ENCODE measurements at regions not wholly inside any gene's neighbourhood (a gene's known extent, or its start where the extent isn't known, plus 50 kb on each side); places are given as distances from the start of the nearest gene placed in this dataset.

DNA sequence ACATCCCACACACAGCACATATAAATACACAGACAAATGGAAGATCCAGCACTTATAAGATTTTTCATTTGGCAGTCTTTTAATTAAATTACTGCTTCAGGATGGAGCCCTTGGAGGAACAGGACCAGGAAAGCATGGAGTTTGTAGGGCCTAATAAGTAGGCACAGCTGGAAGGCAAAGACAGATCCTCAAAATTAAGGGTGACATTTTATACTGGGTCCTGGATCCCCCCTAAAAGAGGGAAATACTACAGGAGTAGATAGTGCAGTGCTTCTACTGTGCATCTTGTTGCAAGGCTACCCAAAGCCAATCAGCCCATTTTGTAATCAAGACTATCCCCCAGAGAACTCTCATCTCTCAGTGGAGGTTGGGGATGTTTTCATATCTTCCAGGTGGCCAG lies 1860.7 kb upstream of the PCDH10 start (continued):
- TF ChIP-seq, protein P1, sequence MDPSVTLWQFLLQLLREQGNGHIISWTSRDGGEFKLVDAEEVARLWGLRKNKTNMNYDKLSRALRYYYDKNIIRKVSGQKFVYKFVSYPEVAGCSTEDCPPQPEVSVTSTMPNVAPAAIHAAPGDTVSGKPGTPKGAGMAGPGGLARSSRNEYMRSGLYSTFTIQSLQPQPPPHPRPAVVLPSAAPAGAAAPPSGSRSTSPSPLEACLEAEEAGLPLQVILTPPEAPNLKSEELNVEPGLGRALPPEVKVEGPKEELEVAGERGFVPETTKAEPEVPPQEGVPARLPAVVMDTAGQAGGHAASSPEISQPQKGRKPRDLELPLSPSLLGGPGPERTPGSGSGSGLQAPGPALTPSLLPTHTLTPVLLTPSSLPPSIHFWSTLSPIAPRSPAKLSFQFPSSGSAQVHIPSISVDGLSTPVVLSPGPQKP (IDR thresholded peaks at IDR 0.05; ENCODE audit: low read depth, low read length): no peak
- TF ChIP-seq TFCP2L1 (CRISPR knock-in tag; IDR thresholded peaks at IDR 0.05) (no peak), ZNF302 (CRISPR knock-in tag; IDR thresholded peaks at IDR 0.05) (no peak), CEBPB (IDR thresholded peaks at IDR 0.05) (no peak)

DNA sequence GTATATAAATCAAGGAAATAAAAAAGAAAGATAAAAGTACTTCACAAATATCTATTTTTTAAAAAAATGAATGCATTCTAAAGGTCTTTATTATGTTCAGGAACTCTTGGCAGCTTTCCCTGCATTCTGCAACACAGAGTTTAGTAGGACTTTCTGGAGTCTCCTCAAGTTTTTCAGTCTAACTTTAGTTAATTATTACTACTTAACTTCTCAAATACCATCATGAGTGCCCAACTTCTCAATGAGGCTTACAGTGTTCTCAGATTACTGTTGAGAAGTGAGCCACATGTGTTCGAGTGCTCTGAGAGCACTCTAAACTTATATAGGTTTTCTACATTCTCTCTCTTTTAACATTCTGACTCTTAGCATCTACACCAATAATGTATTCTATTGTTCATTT lies 1852.9 kb upstream of the PCDH10 start:
- POLR2A ChIA-PET: no interaction called here
- Histone ChIP-seq H3K4me3 (no peak overlapping the region), H3K9me3 (no peaks in the 10 kb centered on the region), H3K4me2 (no peak overlapping the region), H3K4me1 (no peaks in the 10 kb centered on the region), H3K27ac (no peak overlapping the region)
- no peak for ATAC-seq
- 17% methylated on average over 1 of the region's 1 CpG for WGBS (ENCODE audit: missing lambda C conversion rate)
- TF ChIP-seq RFX5 (IDR thresholded peaks at IDR 0.05): no peak
- TF ChIP-seq JUNB (IDR thresholded peaks at IDR 0.05): no peak
- TF ChIP-seq HDAC2 (IDR thresholded peaks at IDR 0.05): no peak
- TF ChIP-seq FOSB (CRISPR knock-in tag; IDR thresholded peaks at IDR 0.05): no peak
- no peak for TF ChIP-seq BHLHE40 (IDR thresholded peaks at IDR 0.05; ENCODE audit: low read depth, low read length)
- no peak for TF ChIP-seq KDM1A (IDR thresholded peaks at IDR 0.05; ENCODE audit: low read depth)
- TF ChIP-seq KDM5A (IDR thresholded peaks at IDR 0.05): no peak
- TF ChIP-seq CEBPB (IDR thresholded peaks at IDR 0.05): no peak
- no peak for TF ChIP-seq GATA3 (IDR thresholded peaks at IDR 0.05; ENCODE audit: borderline replicate concordance)
- no peak for TF ChIP-seq NFE2L2 (conservative IDR thresholded peaks at IDR 0.05; ENCODE audit: low read length)
- TF ChIP-seq SMC3 (IDR thresholded peaks at IDR 0.05): no peak
- no peak for TF ChIP-seq ZFP36 (IDR thresholded peaks at IDR 0.05; ENCODE audit: borderline replicate concordance, partially characterized antibody)
- TF ChIP-seq ESRRA (IDR thresholded peaks at IDR 0.05; ENCODE audit: borderline replicate concordance, low read length): no peak
- TF ChIP-seq, protein P2, sequence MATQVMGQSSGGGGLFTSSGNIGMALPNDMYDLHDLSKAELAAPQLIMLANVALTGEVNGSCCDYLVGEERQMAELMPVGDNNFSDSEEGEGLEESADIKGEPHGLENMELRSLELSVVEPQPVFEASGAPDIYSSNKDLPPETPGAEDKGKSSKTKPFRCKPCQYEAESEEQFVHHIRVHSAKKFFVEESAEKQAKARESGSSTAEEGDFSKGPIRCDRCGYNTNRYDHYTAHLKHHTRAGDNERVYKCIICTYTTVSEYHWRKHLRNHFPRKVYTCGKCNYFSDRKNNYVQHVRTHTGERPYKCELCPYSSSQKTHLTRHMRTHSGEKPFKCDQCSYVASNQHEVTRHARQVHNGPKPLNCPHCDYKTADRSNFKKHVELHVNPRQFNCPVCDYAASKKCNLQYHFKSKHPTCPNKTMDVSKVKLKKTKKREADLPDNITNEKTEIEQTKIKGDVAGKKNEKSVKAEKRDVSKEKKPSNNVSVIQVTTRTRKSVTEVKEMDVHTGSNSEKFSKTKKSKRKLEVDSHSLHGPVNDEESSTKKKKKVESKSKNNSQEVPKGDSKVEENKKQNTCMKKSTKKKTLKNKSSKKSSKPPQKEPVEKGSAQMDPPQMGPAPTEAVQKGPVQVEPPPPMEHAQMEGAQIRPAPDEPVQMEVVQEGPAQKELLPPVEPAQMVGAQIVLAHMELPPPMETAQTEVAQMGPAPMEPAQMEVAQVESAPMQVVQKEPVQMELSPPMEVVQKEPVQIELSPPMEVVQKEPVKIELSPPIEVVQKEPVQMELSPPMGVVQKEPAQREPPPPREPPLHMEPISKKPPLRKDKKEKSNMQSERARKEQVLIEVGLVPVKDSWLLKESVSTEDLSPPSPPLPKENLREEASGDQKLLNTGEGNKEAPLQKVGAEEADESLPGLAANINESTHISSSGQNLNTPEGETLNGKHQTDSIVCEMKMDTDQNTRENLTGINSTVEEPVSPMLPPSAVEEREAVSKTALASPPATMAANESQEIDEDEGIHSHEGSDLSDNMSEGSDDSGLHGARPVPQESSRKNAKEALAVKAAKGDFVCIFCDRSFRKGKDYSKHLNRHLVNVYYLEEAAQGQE (IDR thresholded peaks at IDR 0.05): no peak
- TF ChIP-seq POLR2AphosphoS2 (conservative IDR thresholded peaks at IDR 0.05; ENCODE audit: low read length): no peak
- TF ChIP-seq TP53 (CRISPR knock-in tag; IDR thresholded peaks at IDR 0.05): no peak
- TF ChIP-seq, protein P3, sequence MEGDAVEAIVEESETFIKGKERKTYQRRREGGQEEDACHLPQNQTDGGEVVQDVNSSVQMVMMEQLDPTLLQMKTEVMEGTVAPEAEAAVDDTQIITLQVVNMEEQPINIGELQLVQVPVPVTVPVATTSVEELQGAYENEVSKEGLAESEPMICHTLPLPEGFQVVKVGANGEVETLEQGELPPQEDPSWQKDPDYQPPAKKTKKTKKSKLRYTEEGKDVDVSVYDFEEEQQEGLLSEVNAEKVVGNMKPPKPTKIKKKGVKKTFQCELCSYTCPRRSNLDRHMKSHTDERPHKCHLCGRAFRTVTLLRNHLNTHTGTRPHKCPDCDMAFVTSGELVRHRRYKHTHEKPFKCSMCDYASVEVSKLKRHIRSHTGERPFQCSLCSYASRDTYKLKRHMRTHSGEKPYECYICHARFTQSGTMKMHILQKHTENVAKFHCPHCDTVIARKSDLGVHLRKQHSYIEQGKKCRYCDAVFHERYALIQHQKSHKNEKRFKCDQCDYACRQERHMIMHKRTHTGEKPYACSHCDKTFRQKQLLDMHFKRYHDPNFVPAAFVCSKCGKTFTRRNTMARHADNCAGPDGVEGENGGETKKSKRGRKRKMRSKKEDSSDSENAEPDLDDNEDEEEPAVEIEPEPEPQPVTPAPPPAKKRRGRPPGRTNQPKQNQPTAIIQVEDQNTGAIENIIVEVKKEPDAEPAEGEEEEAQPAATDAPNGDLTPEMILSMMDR (IDR thresholded peaks at IDR 0.05): no peak
- no peak for TF ChIP-seq SREBF2 (IDR thresholded peaks at IDR 0.05)
- no peak for TF ChIP-seq ZSCAN20 (CRISPR knock-in tag; IDR thresholded peaks at IDR 0.05)
- CTCF ChIA-PET: no interaction called here
- no peak for DNase-seq (ENCODE audit: low read depth in 1 of 2, low spot score in 1 of 2)
- FAIRE-seq: no peak

DNA sequence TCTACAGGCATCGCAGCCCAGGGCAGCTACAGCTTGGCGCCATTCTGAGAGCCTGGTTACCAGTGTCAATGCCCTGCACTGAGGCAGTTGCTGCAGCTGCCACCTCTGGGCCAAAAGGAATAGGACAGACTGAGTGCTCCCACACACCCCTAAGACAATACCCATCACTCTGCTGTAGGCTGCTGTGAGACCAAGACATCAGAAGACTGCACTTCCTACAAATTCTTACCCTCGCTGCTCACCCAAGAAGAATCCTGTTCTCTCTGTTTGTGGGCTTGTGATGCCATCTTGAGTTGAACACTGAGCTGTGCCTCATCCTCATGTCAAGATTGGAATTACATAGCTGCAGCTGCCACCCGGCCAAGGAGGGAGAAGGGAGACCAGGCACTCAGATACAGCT lies 1847.0 kb upstream of the PCDH10 start:
- FAIRE-seq (no peak), ATAC-seq (no peak), DNase-seq (ENCODE audit: low read depth in 1 of 2, low spot score in 1 of 2) (peak in 1 of 2 experiments; percentile 1)
- H3K4me1 ChIP-seq: no peaks in the 10 kb centered on the region
- ChIA-PET CTCF (interaction anchor here (0.6 kb wide), 1 partner anchor 222 kb away, joined by 3 read pairs; no protein-coding TSS in a partner anchor), POLR2A (no interaction called here)
- no peak overlapping the region for H3K27ac ChIP-seq
- no peak overlapping the region for H3K4me3 ChIP-seq
- no peak overlapping the region for H3K4me2 ChIP-seq
- H3K9me3 ChIP-seq: no peaks in the 10 kb centered on the region
- 0% methylated on average over 2 of the region's 4 CpGs for WGBS (ENCODE audit: missing lambda C conversion rate)
- no peak for TF ChIP-seq FOXS1 (CRISPR knock-in tag; IDR thresholded peaks at IDR 0.05)
- TF ChIP-seq KDM5A (IDR thresholded peaks at IDR 0.05): no peak
- no peak for TF ChIP-seq CBX8 (IDR thresholded peaks at IDR 0.05)
- no peak for TF ChIP-seq FOSB (CRISPR knock-in tag; IDR thresholded peaks at IDR 0.05)
- TF ChIP-seq, protein P3 (IDR thresholded peaks at IDR 0.05): no peak
- no peak for TF ChIP-seq HOXB13 (CRISPR knock-in tag; IDR thresholded peaks at IDR 0.05; ENCODE audit: low read depth)
- TF ChIP-seq RAD21 (conservative IDR thresholded peaks at IDR 0.05 in 1 of 2, IDR thresholded peaks at IDR 0.05 in 1 of 2): no peak
- TF ChIP-seq MAFK (IDR thresholded peaks at IDR 0.05; ENCODE audit: partially characterized antibody): no peak
- TF ChIP-seq RNF2 (IDR thresholded peaks at IDR 0.05; ENCODE audit: borderline replicate concordance, low read depth): no peak
- TF ChIP-seq SMC3 (IDR thresholded peaks at IDR 0.05): no peak
- TF ChIP-seq, protein P4, sequence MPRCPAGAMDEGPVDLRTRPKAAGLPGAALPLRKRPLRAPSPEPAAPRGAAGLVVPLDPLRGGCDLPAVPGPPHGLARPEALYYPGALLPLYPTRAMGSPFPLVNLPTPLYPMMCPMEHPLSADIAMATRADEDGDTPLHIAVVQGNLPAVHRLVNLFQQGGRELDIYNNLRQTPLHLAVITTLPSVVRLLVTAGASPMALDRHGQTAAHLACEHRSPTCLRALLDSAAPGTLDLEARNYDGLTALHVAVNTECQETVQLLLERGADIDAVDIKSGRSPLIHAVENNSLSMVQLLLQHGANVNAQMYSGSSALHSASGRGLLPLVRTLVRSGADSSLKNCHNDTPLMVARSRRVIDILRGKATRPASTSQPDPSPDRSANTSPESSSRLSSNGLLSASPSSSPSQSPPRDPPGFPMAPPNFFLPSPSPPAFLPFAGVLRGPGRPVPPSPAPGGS (IDR thresholded peaks at IDR 0.05): no peak

Measured in A549 (cell line).